HL-60/S4 (cell line): ENCODE measurements at regions not wholly inside any gene's neighbourhood (a gene's known extent, or its start where the extent isn't known, plus 50 kb on each side); places are given as distances from the start of the nearest gene placed in this dataset.

Experiments
- in situ Hi-C: fragments of 300-500 bp; cut with MboI; formaldehyde crosslinking; loops from 2 replicates; pipeline ENCODE4 v1.14.3; 2022; ENCODE audit warnings: low sequenced_read_pairs

DNA sequence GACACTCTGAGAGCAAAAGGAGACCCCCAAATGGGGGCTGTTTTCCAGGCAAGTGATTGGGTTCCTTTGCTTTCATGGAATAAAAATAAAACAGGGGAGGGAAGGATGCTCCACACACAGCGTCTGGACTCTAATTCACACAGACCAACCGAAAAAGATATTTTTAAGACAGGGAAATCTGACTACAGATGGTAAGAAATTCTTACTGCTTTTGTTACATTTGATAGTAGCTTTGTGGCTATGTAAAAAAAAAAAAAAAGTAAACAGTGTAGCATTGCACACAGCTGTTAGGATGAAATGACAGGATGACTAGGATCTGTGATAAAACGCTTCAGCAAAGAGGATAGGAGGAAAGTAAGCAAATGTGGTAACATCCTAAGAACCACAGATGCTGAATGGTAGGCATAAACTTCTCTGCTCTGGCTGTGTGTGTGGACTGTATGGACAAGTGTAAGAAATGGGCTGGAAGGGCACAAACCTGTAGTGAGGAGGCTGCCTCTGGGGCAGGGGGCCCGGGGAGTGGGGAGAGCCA is 207.6 kb downstream of the ANAPC1 start:
- in situ Hi-C loops = loop anchor here (25.0 kb wide), 1 partner anchor 189 kb away; no protein-coding TSS in a partner anchor

DNA sequence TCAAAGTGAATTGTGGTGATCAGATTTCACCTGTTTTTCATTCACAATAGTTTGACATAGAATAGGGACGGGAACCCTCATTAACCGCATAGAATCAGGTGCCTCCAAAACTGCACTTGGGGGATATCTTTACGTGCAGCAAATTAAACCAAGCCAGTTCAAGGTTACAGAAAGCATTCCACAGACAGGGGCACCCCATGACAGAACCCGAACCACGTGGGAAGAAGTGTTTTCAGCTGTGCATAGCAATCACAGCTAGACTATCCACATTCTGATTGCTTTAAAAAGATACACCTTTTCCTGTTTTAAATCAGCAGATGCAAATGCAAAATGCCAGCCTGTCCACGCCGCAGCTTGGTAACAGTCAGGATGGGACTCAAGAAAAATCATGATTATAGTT is 205.8 kb downstream of the ANAPC1 start:
- in situ Hi-C loops = loop anchor here (25.0 kb wide), 1 partner anchor 191 kb away; no protein-coding TSS in a partner anchor

DNA sequence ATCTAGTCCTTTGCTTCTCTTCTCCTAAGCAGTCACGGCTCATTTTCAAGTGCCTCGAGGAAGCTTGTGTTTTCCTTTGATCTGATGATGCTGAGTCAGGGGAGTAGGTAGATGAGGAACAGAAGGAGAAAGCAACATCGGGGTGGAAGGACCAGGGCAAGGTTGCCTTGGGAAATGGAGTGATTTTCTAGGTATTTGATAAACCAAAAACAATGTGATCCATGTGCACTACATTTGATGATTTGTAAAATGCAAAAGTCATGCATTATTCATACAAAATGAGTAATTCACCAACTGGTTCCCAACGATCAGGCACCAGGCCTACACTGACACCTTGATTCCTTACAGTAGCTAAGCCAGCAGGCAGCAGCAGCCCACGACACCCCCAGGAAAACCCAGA is 205.3 kb downstream of the ANAPC1 start:
- in situ Hi-C loops = loop anchor here (25.0 kb wide), 1 partner anchor 191 kb away; no protein-coding TSS in a partner anchor

DNA sequence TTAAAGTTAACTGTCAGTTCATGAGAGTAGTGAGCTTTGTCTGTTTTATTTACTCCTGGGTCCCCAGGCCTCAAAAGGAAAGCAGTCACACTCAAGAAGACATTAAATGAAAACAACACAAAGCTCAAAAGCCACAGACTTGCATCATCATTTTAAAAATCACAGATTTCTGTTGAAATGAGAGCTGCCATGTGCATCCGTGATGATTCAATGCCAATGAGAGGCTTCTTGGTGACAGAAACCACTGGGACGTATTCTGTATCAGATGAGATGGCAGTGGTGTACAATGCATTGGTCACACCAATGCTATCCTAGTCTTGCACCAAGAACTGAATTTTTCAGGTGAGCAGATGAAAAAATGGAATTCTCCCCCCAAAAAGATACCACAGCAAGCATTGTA is 204.8 kb downstream of the ANAPC1 start:
- in situ Hi-C loops = loop anchor here (25.0 kb wide), 1 partner anchor 192 kb away; no protein-coding TSS in a partner anchor

DNA sequence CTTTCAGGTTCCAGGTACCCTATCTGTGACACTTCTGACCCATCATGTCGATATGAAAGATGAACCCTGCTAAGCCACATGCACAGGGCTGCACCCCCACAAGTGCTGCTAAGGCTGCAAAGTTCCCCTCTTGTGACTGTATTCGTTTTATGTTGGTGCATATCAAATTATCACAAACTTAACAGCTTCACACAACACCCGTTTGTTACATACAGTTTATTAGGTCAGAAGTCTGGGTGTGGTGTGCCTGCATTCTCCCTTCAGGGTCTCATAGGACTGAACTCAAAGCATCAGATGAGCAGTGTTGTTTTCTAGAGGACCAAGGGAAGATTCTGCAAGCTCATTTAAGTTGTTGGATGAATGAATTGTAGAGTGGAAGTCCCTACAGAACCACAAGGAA is 199.4 kb downstream of the ANAPC1 start:
- in situ Hi-C loops = loop anchor here (25.0 kb wide), 1 partner anchor 197 kb away; no protein-coding TSS in a partner anchor

DNA sequence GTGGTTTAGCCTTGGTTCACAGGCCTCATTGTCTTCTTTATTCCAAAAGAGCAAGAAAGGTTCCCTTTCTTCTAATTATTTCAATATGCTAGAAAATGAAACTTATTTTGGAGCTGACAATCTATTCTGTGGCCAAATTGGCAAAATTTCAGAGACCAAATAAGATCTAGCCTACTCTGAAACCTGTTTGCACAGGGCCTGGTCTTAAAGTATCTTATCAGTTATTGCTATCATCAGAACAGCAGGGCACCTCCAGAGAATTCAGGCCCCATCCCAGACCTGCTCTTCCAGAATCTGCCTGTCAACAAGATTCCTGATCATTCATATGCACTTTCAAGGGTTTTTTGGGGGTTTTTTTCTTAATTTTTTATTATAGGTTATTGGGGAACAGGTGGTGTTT is 198.7 kb downstream of the ANAPC1 start:
- in situ Hi-C loops = loop anchor here (25.0 kb wide), 1 partner anchor 198 kb away; no protein-coding TSS in a partner anchor

DNA sequence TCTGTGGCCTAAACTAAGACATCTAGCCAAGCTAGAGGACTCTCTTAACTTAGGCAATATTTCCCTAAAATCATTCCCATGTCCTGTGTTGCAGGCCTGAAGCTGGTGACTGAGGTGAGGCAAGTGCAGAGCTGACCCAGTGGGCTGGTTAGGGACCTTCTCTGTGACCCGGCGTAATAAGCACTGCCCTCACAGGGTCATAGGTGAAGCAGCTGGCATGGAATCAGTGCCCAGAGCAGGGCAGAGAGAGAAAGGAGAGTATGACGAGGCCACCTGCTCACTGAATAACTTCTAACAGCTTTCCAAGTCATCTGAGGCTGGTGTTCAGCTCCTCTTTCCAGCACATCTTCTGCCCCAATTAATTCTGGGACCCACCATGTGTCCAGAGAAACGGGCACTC is 197.0 kb downstream of the ANAPC1 start:
- in situ Hi-C loops = loop anchor here (25.0 kb wide), 1 partner anchor 200 kb away; no protein-coding TSS in a partner anchor

DNA sequence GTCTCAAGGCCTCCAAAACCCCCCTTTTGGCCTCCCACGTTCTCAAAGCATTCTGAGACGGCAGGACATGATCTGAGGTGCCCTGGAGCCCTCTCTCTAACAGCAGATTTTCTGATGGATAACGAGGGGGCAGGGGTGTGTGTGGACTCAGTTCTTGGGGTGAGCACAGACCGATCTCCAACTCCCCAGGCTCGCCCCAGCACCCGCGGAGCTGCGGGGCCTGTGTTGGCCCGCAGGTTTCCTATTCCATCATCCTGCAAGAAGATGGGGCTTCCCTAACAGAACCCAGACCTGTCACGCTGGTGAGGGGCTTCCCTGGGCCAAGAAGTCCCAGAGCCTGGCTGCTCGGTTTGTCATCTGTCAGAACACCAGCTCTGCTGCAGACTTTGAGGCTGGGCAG is 196.1 kb downstream of the ANAPC1 start:
- in situ Hi-C loops = loop anchor here (25.0 kb wide), 1 partner anchor 201 kb away; no protein-coding TSS in a partner anchor

DNA sequence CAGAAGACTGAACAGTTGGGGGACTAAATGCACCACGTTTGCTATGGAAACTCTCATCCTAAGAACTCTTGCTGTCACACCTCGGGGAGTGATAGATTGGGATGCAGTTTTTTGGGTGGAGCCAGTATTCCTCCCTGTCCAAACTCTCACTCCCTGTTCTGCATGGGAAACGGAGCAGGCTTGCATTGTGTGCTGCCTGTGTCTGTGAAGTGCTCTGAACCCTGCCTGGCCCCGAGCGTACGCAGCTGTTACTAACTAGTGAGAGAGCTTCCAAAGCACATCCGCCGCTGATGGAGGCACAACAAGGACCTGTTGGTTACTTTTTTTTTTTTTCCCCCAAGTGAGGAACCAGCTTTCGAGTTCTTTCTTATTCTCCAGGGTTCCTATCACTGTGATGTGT is 195.5 kb downstream of the ANAPC1 start:
- in situ Hi-C loops = loop anchor here (25.0 kb wide), 1 partner anchor 201 kb away; no protein-coding TSS in a partner anchor

DNA sequence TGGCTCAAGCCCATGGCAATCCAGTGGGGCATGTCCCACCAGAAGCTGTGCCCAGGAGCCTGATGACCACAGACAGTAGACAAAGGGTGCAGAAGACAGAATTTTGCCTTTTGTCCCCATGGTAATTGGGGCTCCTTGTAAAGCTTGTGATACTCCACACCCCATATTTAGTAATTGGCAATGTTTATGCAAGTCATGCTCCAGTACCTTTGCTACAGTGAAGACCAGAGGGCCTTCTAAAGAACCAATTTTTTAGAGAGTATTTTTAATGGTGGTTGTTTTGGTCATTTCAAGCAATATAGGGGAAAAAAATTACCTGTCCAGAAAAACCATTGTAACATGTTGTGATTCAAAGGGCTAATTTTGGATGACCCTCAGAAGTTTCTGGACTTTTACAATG is 194.8 kb downstream of the ANAPC1 start:
- in situ Hi-C loops = loop anchor here (25.0 kb wide), 1 partner anchor 202 kb away; no protein-coding TSS in a partner anchor

DNA sequence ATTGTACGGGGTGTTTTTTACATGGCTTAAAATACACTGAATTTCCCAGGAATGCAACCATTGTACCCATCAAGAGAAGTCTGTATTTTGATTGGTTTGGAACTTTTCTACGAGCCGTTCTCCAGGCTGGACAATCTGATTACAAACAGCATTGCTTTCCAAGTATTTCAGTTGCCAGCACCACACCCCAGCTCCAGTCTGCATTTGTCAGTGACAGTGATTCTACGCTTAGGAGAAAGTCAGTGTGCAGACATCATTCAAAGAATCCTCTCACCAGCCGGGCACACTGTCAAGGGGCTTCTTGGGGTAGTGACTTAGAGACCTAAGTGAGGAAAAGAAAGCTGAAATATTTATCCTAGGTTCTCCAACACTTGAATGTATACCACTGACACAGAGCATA is 194.1 kb downstream of the ANAPC1 start:
- in situ Hi-C loops = loop anchor here (25.0 kb wide), 1 partner anchor 203 kb away; no protein-coding TSS in a partner anchor

DNA sequence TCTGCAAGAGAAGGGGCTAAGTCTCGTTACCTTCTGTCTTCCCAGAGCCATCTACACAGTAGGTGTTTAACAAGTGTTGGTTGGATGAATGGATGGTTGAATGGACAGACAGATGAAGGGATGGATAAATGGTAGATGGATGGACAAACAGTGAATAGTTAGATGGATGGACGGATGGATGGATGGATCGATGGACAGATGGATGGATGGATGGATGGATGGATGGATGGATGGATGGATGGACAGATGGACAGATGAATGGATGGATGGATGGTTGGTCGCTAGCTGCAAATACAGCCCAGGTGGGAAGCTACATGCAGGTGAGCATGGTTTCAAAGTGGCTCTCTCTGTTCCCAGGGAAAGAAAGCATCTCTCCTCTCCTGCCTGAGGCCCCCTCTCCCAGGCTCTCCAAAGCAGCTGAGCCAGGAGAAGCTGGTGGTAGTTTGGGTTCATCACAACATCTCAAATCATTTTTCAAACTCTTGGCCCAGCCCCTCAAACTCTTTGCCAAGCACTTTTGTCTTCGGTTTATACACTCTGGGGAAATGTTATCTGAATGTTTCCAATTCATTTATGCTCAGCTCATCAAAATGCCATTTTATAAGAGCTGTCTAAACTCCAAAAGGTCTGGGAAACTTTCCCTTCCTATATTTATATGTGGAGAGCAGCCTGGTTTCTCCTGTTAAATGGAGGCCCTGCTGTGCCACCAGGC is 192.7 kb downstream of the ANAPC1 start:
- in situ Hi-C loops = loop anchor here (25.0 kb wide), 1 partner anchor 204 kb away; no protein-coding TSS in a partner anchor

DNA sequence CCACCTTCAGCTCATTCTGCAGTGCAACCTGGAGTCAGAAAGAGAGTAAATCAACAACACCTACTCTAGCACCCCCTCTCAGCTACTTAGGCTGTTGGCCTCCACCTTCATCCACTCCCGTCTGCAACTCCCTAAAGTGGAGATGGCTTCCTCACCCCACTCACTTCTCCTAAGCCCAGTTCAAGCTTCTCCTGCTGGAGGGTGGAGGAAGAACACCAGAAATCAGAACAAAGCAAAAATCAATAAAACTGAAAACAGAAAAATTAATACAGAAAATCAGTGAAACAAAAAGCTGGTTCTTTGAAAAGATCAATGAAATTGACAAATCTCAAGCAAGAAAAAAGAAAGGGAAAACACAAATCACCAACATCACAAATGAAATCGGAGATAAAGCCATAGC is 191.7 kb downstream of the ANAPC1 start:
- in situ Hi-C loops = loop anchor here (25.0 kb wide), 1 partner anchor 205 kb away; no protein-coding TSS in a partner anchor

DNA sequence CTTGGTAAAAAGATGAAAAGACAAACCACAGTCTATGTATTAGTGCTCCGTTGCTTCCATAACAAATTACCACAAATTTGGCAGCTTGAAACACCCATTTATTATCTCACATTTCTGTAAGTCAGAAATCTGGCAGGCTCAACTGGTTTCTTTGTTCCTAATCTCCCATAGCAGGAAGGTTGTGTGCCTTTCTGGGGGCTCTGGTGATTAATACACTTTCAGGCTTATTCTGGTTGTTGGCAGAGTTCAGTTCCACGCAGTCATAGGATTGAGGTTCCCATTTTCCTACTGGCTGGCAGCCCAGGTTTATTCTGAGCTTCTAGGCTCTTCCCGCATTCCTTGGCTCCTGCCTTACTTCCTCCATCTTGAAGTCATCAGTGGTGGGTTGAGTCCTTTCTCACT is 189.3 kb downstream of the ANAPC1 start:
- in situ Hi-C loops = loop anchor here (25.0 kb wide), 1 partner anchor 207 kb away; no protein-coding TSS in a partner anchor

DNA sequence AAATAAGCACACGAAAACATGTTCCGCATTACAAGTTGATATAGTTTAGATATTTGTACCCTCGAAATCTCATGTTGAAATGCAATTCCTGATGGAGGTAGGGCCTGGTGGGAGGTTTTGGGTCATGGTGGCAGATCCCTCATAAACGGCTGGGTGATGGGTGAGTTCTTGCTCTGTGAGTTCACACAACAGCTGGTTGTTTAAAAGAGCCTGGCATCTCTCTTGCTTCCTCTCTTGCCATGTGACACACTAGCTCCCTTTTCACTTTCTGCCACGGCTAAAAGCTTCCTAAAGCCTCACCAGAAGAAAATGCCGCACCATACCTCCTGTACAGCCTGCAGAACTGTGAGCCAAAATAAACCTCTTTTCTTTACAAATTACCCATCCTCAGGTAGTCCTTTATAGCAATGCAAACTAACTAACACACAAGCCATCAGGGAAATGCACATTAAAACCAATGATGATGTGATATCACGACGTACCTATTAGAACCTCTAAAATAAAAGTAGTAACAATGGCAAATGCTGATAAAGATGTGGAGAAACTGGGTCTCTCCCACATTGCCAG is 188.5 kb downstream of the ANAPC1 start:
- in situ Hi-C loops = loop anchor here (25.0 kb wide), 1 partner anchor 208 kb away; no protein-coding TSS in a partner anchor

DNA sequence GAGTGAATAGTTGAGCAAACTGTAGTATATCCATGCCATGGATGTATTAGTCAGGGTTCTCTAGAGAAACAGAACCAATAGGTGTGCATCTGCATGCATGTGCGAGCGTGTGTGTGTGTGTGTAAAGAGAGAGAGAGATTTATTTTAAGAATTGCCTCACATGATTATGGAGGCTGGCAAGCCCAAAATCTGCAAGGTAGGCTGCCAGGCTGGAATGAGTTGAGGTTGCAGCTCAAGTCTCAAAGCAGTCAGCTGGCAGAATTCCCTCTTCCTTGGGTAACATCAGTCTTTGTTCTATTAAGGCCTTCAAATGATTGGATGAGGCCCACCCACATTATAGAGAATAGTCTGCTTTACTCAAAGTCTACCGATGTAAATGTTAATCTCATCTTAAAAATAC is 187.8 kb downstream of the ANAPC1 start:
- in situ Hi-C loops = loop anchor here (25.0 kb wide), 1 partner anchor 209 kb away; no protein-coding TSS in a partner anchor

DNA sequence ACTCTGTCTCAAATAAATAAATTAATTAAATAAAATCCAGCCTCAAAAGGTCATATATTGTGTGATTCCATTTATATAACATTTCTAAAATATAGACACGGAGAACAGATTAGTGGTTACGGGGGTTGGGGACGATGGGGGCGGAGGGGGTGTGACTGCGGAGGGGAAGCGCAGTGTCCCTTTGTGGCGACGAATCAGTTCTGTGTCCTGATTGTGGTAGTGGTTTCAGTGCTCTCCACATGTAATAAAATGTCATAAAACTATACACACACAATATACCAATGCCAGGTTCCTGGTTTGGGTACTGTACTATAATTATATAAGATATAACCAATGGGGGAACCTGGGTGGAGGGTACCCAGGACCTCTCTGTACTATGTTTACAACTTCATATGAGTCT is 186.4 kb downstream of the ANAPC1 start:
- in situ Hi-C loops = loop anchor here (25.0 kb wide), 1 partner anchor 210 kb away; no protein-coding TSS in a partner anchor

DNA sequence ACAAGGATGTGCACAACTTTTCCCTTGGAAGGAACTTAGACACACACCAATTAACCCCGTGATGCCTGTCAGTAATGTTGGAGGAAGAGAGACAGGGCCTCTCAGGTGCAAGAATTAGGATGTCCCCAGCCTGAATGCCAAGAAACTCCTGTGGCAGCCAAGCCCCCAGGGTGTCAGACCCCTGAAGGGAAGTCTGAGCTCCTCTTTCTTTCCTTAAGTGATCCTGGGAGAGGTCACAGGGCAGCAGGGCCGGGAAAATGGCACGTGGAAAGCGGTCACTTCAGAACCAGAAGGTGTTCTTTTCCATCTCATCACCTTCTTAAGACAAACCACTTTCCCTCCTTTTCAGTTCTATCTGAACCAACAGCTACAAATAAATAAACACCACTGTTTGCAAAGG is 185.9 kb downstream of the ANAPC1 start:
- in situ Hi-C loops = loop anchor here (25.0 kb wide), 1 partner anchor 211 kb away; no protein-coding TSS in a partner anchor

DNA sequence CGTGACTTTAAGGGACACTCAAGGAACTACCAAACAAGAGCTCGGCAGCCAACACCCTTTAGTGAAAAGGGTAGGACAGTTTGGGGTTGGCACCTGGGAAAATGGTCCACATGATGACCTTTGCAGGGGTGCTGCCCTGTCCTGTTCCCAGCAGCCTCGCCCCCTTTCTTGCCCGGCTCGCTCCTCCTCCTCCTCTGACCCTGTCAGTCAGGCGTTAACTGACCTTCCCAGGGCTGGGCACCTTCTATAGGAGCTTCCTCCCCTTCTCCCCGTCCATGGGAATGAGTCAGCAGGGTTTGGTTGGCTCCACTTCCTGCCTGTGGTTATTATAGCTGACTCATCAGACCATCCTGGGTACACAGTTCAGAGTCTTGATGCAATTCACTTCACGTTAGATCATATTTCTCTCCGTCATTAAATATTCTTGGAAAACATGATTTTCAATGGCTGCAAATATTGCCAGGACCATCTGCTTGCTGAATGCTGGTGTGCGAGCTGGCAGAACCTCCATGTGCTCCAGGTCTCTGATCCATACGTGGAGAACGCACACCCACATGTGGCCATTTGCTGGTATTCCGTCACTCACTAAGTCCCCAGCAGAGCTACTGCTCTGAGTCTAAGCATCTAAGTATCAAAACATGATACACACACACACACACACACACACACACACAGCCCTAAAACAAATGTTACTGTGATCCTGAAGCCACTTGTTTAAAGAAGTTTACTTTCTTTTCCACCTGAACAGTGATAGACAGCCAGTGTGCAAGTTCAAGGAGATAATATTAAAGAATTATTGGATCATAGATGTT is 185.0 kb downstream of the ANAPC1 start:
- in situ Hi-C loops = loop anchor here (25.0 kb wide), 1 partner anchor 212 kb away; no protein-coding TSS in a partner anchor

DNA sequence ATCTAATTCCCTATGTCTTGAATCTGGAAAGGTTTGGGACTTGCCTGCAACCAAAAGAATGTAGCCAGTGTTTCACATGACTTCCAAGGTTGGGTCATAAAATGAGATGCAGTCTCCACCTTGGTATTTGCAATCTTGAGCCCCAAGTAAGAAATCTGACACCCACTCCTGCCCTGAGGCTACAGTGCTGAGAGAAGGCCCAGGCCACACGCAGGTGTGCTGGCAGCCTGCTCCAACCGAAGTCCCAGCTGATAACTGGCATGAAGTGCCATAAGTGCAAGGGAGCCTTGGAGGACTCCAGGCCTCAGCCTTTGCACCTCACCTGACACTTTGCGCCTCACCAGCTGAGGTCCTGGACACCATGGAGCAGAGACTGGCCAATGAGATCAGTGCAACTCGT is 182.7 kb downstream of the ANAPC1 start:
- in situ Hi-C loops = loop anchor here (25.0 kb wide), 2 partner anchors 589 to 889 kb away; partner anchors contain the start of gene BCL2L11
